ENCODE measurements at regions not wholly inside any gene's neighbourhood (a gene's known extent, or its start where the extent isn't known, plus 50 kb on each side); places are given as distances from the start of the nearest gene placed in this dataset.
A peak's percentile ranks its signal among the peaks of the same experiment; 100 is the strongest.
"Not testable (repeated sequence)": the region's sequence is repeated elsewhere in the genome, so short reads cannot be mapped to it uniquely, and the experiment has no call there.

GRCh38 chr13:33677215-33677614 is 140.7 kb upstream of the RFC3 start:
- CTCF ChIA-PET, result interaction anchor here (0.8 kb wide), 1 partner anchor 1096 kb away, joined by 3 read pairs; no protein-coding TSS in a partner anchor
- ATAC-seq (no peak), DNase-seq (no peak)
- no peaks in the 10 kb centered on the region for H3K9me3 Mint-ChIP-seq (ENCODE audit: insufficient read depth)
- peaks cover 3% of the 10 kb centered on the region for H3K36me3 Mint-ChIP-seq (ENCODE audit: low read depth)
- POLR2A ChIA-PET, result no interaction called here
- no peaks in the 10 kb centered on the region for H3K27me3 Mint-ChIP-seq (ENCODE audit: low read depth)
- H3K27ac Mint-ChIP-seq, result no peak overlapping the region
- peaks cover 9% of the 10 kb centered on the region for H3K4me1 Mint-ChIP-seq (ENCODE audit: low read depth)
- H3K4me3 Mint-ChIP-seq, result no peak overlapping the region

GRCh38 chr13:33678084-33678483 is 139.9 kb upstream of the RFC3 start:
- CTCF ChIA-PET, result no interaction called here
- H3K27ac Mint-ChIP-seq, result no peak overlapping the region
- ATAC-seq, result no peak
- DNase-seq, result no peak
- no peaks in the 10 kb centered on the region for H3K9me3 Mint-ChIP-seq (ENCODE audit: insufficient read depth)
- H3K4me1 Mint-ChIP-seq (ENCODE audit: low read depth), result peaks cover 9% of the 10 kb centered on the region
- H3K27me3 Mint-ChIP-seq (ENCODE audit: low read depth), result no peaks in the 10 kb centered on the region
- peaks cover 3% of the 10 kb centered on the region for H3K36me3 Mint-ChIP-seq (ENCODE audit: low read depth)
- POLR2A ChIA-PET, result no interaction called here
- H3K4me3 Mint-ChIP-seq, result no peak overlapping the region

GRCh38 chr13:33678906-33679657 is 138.9 kb upstream of the RFC3 start:
- POLR2A ChIA-PET, result no interaction called here
- peak overlapping the region; percentile 82 for H3K27ac Mint-ChIP-seq
- peak; percentile 67 for ATAC-seq
- H3K4me1 Mint-ChIP-seq (ENCODE audit: low read depth), result peaks cover 9% of the 10 kb centered on the region
- peak overlapping the region; percentile 34 for H3K4me3 Mint-ChIP-seq
- peak; percentile 42 for DNase-seq
- H3K9me3 Mint-ChIP-seq (ENCODE audit: insufficient read depth), result no peaks in the 10 kb centered on the region
- peaks cover 3% of the 10 kb centered on the region for H3K36me3 Mint-ChIP-seq (ENCODE audit: low read depth)
- CTCF ChIA-PET, result interaction anchor here (1.5 to 1.6 kb wide), 2 partner anchors 13 to 136 kb away, joined by 4 to 7 read pairs; no protein-coding TSS in a partner anchor
- no peaks in the 10 kb centered on the region for H3K27me3 Mint-ChIP-seq (ENCODE audit: low read depth)

- DNase-seq, result no peak
- ChIA-PET CTCF (interaction anchor here (1.5 to 1.6 kb wide), 2 partner anchors 12 to 137 kb away, joined by 4 to 7 read pairs; no protein-coding TSS in a partner anchor), POLR2A (no interaction called here)
- Mint-ChIP-seq H3K4me1 (ENCODE audit: low read depth) (peaks cover 9% of the 10 kb centered on the region), H3K27ac (peak overlapping the region; percentile 82), H3K36me3 (ENCODE audit: low read depth) (peaks cover 3% of the 10 kb centered on the region), H3K4me3 (peak overlapping the region; percentile 34), H3K27me3 (ENCODE audit: low read depth) (no peaks in the 10 kb centered on the region), H3K9me3 (ENCODE audit: insufficient read depth) (no peaks in the 10 kb centered on the region)
- ATAC-seq, result no peak
These were observed 138.3 kb upstream of the RFC3 start for GRCh38 chr13:33679658-33680012.

- H3K4me3 Mint-ChIP-seq, result no peak overlapping the region
- CTCF ChIA-PET, result no interaction called here
These were observed 135.9 kb upstream of the RFC3 start for GRCh38 chr13:33682020-33682564.

GRCh38 chr13:33682646-33683045 is 135.3 kb upstream of the RFC3 start:
- H3K9me3 Mint-ChIP-seq (ENCODE audit: insufficient read depth); ATAC-seq; H3K4me3 Mint-ChIP-seq; H3K27me3 Mint-ChIP-seq (ENCODE audit: low read depth); POLR2A ChIA-PET; H3K4me1 Mint-ChIP-seq (ENCODE audit: low read depth); H3K27ac Mint-ChIP-seq; CTCF ChIA-PET; H3K36me3 Mint-ChIP-seq (ENCODE audit: low read depth); DNase-seq: not testable (repeated sequence)

More at GRCh38 chr13:33682020-33682564, 135.9 kb upstream of the RFC3 start:
- Mint-ChIP-seq H3K9me3 (ENCODE audit: insufficient read depth) (no peaks in the 10 kb centered on the region), H3K4me1 (ENCODE audit: low read depth) (peaks cover 9% of the 10 kb centered on the region), H3K27me3 (ENCODE audit: low read depth) (no peaks in the 10 kb centered on the region), H3K27ac (no peak overlapping the region), H3K36me3 (ENCODE audit: low read depth) (peaks cover 3% of the 10 kb centered on the region)
- no peak for DNase-seq
- no peak for ATAC-seq
- POLR2A ChIA-PET, result no interaction called here

GRCh38 chr13:33683376-33683775 is 134.6 kb upstream of the RFC3 start:
- ChIA-PET POLR2A (no interaction called here), CTCF (no interaction called here)
- Mint-ChIP-seq H3K4me3 (no peak overlapping the region), H3K4me1 (ENCODE audit: low read depth) (peaks cover 9% of the 10 kb centered on the region), H3K9me3 (ENCODE audit: insufficient read depth) (no peaks in the 10 kb centered on the region), H3K36me3 (ENCODE audit: low read depth) (peaks cover 3% of the 10 kb centered on the region), H3K27me3 (ENCODE audit: low read depth) (no peaks in the 10 kb centered on the region), H3K27ac (no peak overlapping the region)
- DNase-seq (no peak), ATAC-seq (no peak)

GRCh38 chr13:33684874-33685273 is 133.1 kb upstream of the RFC3 start:
- ChIA-PET CTCF (no interaction called here), POLR2A (no interaction called here)
- peaks cover 3% of the 10 kb centered on the region for H3K36me3 Mint-ChIP-seq (ENCODE audit: low read depth)
- no peaks in the 10 kb centered on the region for H3K9me3 Mint-ChIP-seq (ENCODE audit: insufficient read depth)
- no peaks in the 10 kb centered on the region for H3K27me3 Mint-ChIP-seq (ENCODE audit: low read depth)
- ATAC-seq, result no peak
- DNase-seq, result no peak
- no peaks in the 10 kb centered on the region for H3K4me1 Mint-ChIP-seq (ENCODE audit: low read depth)
- H3K4me3 Mint-ChIP-seq, result no peak overlapping the region
- H3K27ac Mint-ChIP-seq, result no peak overlapping the region

GRCh38 chr13:33686772-33687480 is 131.0 kb upstream of the RFC3 start:
- H3K4me3 Mint-ChIP-seq, result no peak overlapping the region
- H3K36me3 Mint-ChIP-seq (ENCODE audit: low read depth), result no peaks in the 10 kb centered on the region
- ATAC-seq (no peak), DNase-seq (no peak)
- ChIA-PET POLR2A (no interaction called here), CTCF (interaction anchor here (1.0 kb wide), 1 partner anchor 12 kb away, joined by 3 read pairs; no protein-coding TSS in a partner anchor)
- H3K9me3 Mint-ChIP-seq (ENCODE audit: insufficient read depth), result no peaks in the 10 kb centered on the region
- H3K27ac Mint-ChIP-seq, result no peak overlapping the region
- no peaks in the 10 kb centered on the region for H3K4me1 Mint-ChIP-seq (ENCODE audit: low read depth)
- no peaks in the 10 kb centered on the region for H3K27me3 Mint-ChIP-seq (ENCODE audit: low read depth)

- H3K27me3 Mint-ChIP-seq (ENCODE audit: low read depth), result no peaks in the 10 kb centered on the region
- H3K4me1 Mint-ChIP-seq (ENCODE audit: low read depth), result no peaks in the 10 kb centered on the region
- no peak overlapping the region for H3K27ac Mint-ChIP-seq
- ATAC-seq, result no peak
- DNase-seq, result no peak
- ChIA-PET POLR2A (no interaction called here), CTCF (no interaction called here)
- H3K4me3 Mint-ChIP-seq, result no peak overlapping the region
- no peaks in the 10 kb centered on the region for H3K36me3 Mint-ChIP-seq (ENCODE audit: low read depth)
- no peaks in the 10 kb centered on the region for H3K9me3 Mint-ChIP-seq (ENCODE audit: insufficient read depth)
These were observed 127.6 kb upstream of the RFC3 start for GRCh38 chr13:33690354-33690753.

GRCh38 chr13:33691980-33692379 is 126.0 kb upstream of the RFC3 start:
- CTCF ChIA-PET, result interaction anchor here (1.0 kb wide), 1 partner anchor 13 kb away, joined by 4 read pairs; no protein-coding TSS in a partner anchor
- DNase-seq (no peak), ATAC-seq (no peak)
- H3K9me3 Mint-ChIP-seq (ENCODE audit: insufficient read depth), result no peaks in the 10 kb centered on the region
- H3K4me1 Mint-ChIP-seq (ENCODE audit: low read depth), result no peaks in the 10 kb centered on the region
- no peak overlapping the region for H3K4me3 Mint-ChIP-seq
- H3K27ac Mint-ChIP-seq, result no peak overlapping the region
- POLR2A ChIA-PET, result no interaction called here
- no peaks in the 10 kb centered on the region for H3K36me3 Mint-ChIP-seq (ENCODE audit: low read depth)
- H3K27me3 Mint-ChIP-seq (ENCODE audit: low read depth), result no peaks in the 10 kb centered on the region

GRCh38 chr13:33692531-33692930 is 125.4 kb upstream of the RFC3 start:
- Mint-ChIP-seq H3K36me3 (ENCODE audit: low read depth) (no peaks in the 10 kb centered on the region), H3K9me3 (ENCODE audit: insufficient read depth) (no peaks in the 10 kb centered on the region), H3K4me3 (no peak overlapping the region), H3K4me1 (ENCODE audit: low read depth) (no peaks in the 10 kb centered on the region), H3K27me3 (ENCODE audit: low read depth) (no peaks in the 10 kb centered on the region), H3K27ac (no peak overlapping the region)
- no peak for ATAC-seq
- no peak for DNase-seq
- ChIA-PET POLR2A (no interaction called here), CTCF (interaction anchor here (1.0 kb wide), 1 partner anchor 13 kb away, joined by 4 read pairs; no protein-coding TSS in a partner anchor)
